HepG2 (cell line): ENCODE measurements at regions not wholly inside any gene's neighbourhood (a gene's known extent, or its start where the extent isn't known, plus 50 kb on each side); places are given as distances from the start of the nearest gene placed in this dataset.

Experiments
- ATAC-seq: fragments of 200-7000 bp; cut with Tn5 transposase; 3 replicates; pipeline ENCODE4 v1.9.1; 2020; ENCODE audit warnings: mild to moderate bottlenecking, moderate library complexity
- BruUV-seq: library from RNA; stranded (reverse); fragments of 400-500 nt; replicated peaks from 2 replicates; lab custom pipeline; 2021; lab: Mats Ljungman, UMichigan
- CTCF ChIA-PET: fragments of 300-600 bp; formaldehyde crosslinking; extraction: SDS; loops from one replicate; lab custom pipeline; 2021; ENCODE audit warnings: low total read pairs, inconsistent platforms, low intra/inter-chr PET ratio; lab: Yijun Ruan, JAX
- POLR2A ChIA-PET: fragments of 350-600 bp; sonication (Branson Sonifier 250); formaldehyde crosslinking; loops from one replicate; lab custom pipeline; 2020; ENCODE audit warnings: antibody characterized with exemption, inconsistent platforms; lab: Yijun Ruan, JAX
- DNase-seq: peaks from one replicate; pipeline ENCODE4 v3.0.0-alpha.2; 2015; ENCODE audit warnings: low spot score
- FAIRE-seq: peaks from 3 replicates; lab custom pipeline; 2011; peaks lifted over from hg19 to GRCh38; lab: Jason Lieb, UNC
- H2AFZ ChIP-seq: one replicate; pipeline ENCODE4 v1.6.1; 2011; ENCODE audit warnings: low read length, inconsistent platforms
- H3K27ac ChIP-seq: fragments of 300-600 bp; 3 replicates; pipeline ENCODE4 v1.8.0; 2011; ENCODE audit warnings: mixed run types, mild to moderate bottlenecking, mixed read lengths, low read length, inconsistent platforms; ENCODE audit not compliant: insufficient read depth; ENCODE audit errors: extremely low read length
- H3K27me3 ChIP-seq, 2 experiments: fragments of 200-600 bp in 1 of 2; 2 replicates in 1 of 2; 3 replicates in 1 of 2; pipeline versions ENCODE4 v1.6.0 to v1.8.0; 2011; ENCODE audit warnings: low read length in 2 of 2, mild to moderate bottlenecking in 2 of 2, moderate library complexity in 2 of 2, inconsistent platforms in 1 of 2; ENCODE audit not compliant: insufficient read depth in 2 of 2, control insufficient read depth in 1 of 2
- H3K36me3 ChIP-seq, 2 experiments: fragments of 200-600 bp in 1 of 2; replicated peaks in 1 of 2; 2 replicates in 1 of 2; 3 replicates in 1 of 2; pipeline versions ENCODE4 v1.5.1 to v1.8.0; 2011; ENCODE audit warnings: low read length in 2 of 2, inconsistent platforms in 1 of 2; ENCODE audit not compliant: insufficient read depth in 2 of 2, control insufficient read depth in 1 of 2
- H3K4me1 ChIP-seq: 2 replicates; pipeline ENCODE4 v1.5.1; 2012; ENCODE audit warnings: low read length, inconsistent platforms; ENCODE audit not compliant: insufficient read depth
- H3K4me2 ChIP-seq: 2 replicates; pipeline ENCODE4 v1.6.0; 2011; ENCODE audit warnings: low read depth, low read length, inconsistent platforms
- H3K4me3 ChIP-seq, 3 experiments: fragments of 200-600 bp in 1 of 3; sonication (generic), shearing (Covaris generic) in 1 of 3; replicated peaks in 1 of 3; 2 replicates each; pipeline ENCODE4 v1.5.1; 2011 to 2016; ENCODE audit warnings: low read length in 3 of 3, inconsistent platforms in 2 of 3, low read depth in 2 of 3, mild to moderate bottlenecking in 2 of 3, control low read depth in 1 of 3, mixed read lengths in 1 of 3; ENCODE audit not compliant: insufficient read depth in 1 of 3
- H3K79me2 ChIP-seq: one replicate; pipeline ENCODE4 v1.6.1; 2011; ENCODE audit warnings: low read length, inconsistent platforms; ENCODE audit not compliant: insufficient read depth
- H3K9ac ChIP-seq: 2 replicates; pipeline ENCODE4 v1.6.0; 2011; ENCODE audit warnings: mild to moderate bottlenecking, low read depth, low read length, inconsistent platforms; ENCODE audit not compliant: insufficient read depth
- H3K9me3 ChIP-seq: 2 replicates; pipeline ENCODE4 v1.5.1; 2012; ENCODE audit warnings: mild to moderate bottlenecking, low read length
- H4K20me1 ChIP-seq: 2 replicates; pipeline ENCODE4 v1.6.0; 2011; ENCODE audit warnings: inconsistent platforms, mild to moderate bottlenecking, low read length, moderate library complexity; ENCODE audit not compliant: insufficient read depth
- ADNP ChIP-seq: sonication (generic); formaldehyde crosslinking; IDR thresholded peaks from 2 replicates; pipeline ENCODE4 v1.4.0; 2020; ENCODE audit warnings: missing genetic modification reagents
- ESRRA ChIP-seq: sonication (generic); formaldehyde crosslinking; IDR thresholded peaks from 2 replicates; pipeline ENCODE4 v1.5.1; 2020; ENCODE audit warnings: mild to moderate bottlenecking, low read depth, missing genetic modification reagents
- KDM1A ChIP-seq: IDR thresholded peaks from 2 replicates; pipeline ENCODE4 v1.6.1; 2016; ENCODE audit warnings: missing compliant biosample characterization
- NFE2L2 ChIP-seq: fragments of 150-350 bp; IDR thresholded peaks from 2 replicates; pipeline ENCODE4 v1.6.1; 2014; ENCODE audit warnings: low read length
- NR2C2 ChIP-seq: sonication (generic); formaldehyde crosslinking; IDR thresholded peaks from 2 replicates; pipeline ENCODE4 v1.4.0; 2020; ENCODE audit warnings: missing genetic modification reagents, mild to moderate bottlenecking, moderate library complexity, borderline replicate concordance
- SMAD1 ChIP-seq: sonication (generic); formaldehyde crosslinking; IDR thresholded peaks from 2 replicates; pipeline ENCODE4 v1.4.0; 2020; ENCODE audit warnings: missing genetic modification reagents, low read depth, mild to moderate bottlenecking, borderline replicate concordance
- SUZ12 ChIP-seq: fragments of 150-350 bp; IDR thresholded peaks from 2 replicates; pipeline ENCODE4 v1.6.1; 2014; ENCODE audit warnings: low read depth, low read length
- THAP11 ChIP-seq: IDR thresholded peaks from 2 replicates; pipeline ENCODE4 v1.6.1; 2016; ENCODE audit warnings: missing biosample characterization, missing genetic modification reagents
- ZBTB3 ChIP-seq: sonication (generic); formaldehyde crosslinking; IDR thresholded peaks from 2 replicates; pipeline ENCODE4 v1.4.0; 2020; ENCODE audit warnings: low read depth, mild to moderate bottlenecking, moderate library complexity, missing genetic modification reagents, borderline replicate concordance
- ZNF251 ChIP-seq: sonication (generic); formaldehyde crosslinking; IDR thresholded peaks from 2 replicates; pipeline ENCODE4 v1.9.0; 2021; ENCODE audit warnings: mild to moderate bottlenecking, missing genetic modification reagents
- ZNF451 ChIP-seq: sonication (generic); formaldehyde crosslinking; IDR thresholded peaks from 2 replicates; pipeline ENCODE4 v1.5.0; 2020; ENCODE audit warnings: mild to moderate bottlenecking, missing genetic modification reagents
- ZNF484 ChIP-seq: sonication (generic); formaldehyde crosslinking; IDR thresholded peaks from 2 replicates; pipeline ENCODE4 v1.5.1; 2020; ENCODE audit warnings: mild to moderate bottlenecking, low read depth, missing genetic modification reagents, borderline replicate concordance
- ZNF572 ChIP-seq: sonication (generic); formaldehyde crosslinking; IDR thresholded peaks from 2 replicates; pipeline ENCODE4 v1.5.1; 2020; ENCODE audit warnings: mild to moderate bottlenecking, missing genetic modification reagents
- WGBS: methylation state at CpG from one replicate; pipeline ENCODE4 v1.1.6; 2017; ENCODE audit warnings: low lambda C conversion rate; 5-methylcytosine and 5-hydroxymethylcytosine counted together
- in situ Hi-C: cut with HindIII; loops from 2 replicates; pipeline ENCODE4 v1.10.0; 2017; ENCODE audit warnings: low pct_unique_long_range_greater_than_20kb; ENCODE audit not compliant: extremely low pct_ligation_motif_present
- intact Hi-C: fragments of 100-400 bp; cut with micrococcal nuclease; formaldehyde crosslinking; loops from one replicate; pipeline ENCODE4 v1.10.0; 2022; ENCODE audit not compliant: unreplicated experiment
- TF ChIP-seq, protein P1 (sequence below): sonication (generic); formaldehyde crosslinking; IDR thresholded peaks from 2 replicates; pipeline ENCODE4 v1.5.0; 2020; ENCODE audit warnings: missing genetic modification reagents
- TF ChIP-seq, protein P2 (sequence below): sonication (generic); formaldehyde crosslinking; IDR thresholded peaks from 2 replicates; pipeline ENCODE4 v1.4.0; 2020; ENCODE audit warnings: missing genetic modification reagents, low read depth, mild to moderate bottlenecking, borderline replicate concordance
- TF ChIP-seq, protein P3 (sequence below): sonication (generic); formaldehyde crosslinking; IDR thresholded peaks from 2 replicates; pipeline ENCODE4 v1.4.0; 2020; ENCODE audit warnings: missing genetic modification reagents

DNA sequence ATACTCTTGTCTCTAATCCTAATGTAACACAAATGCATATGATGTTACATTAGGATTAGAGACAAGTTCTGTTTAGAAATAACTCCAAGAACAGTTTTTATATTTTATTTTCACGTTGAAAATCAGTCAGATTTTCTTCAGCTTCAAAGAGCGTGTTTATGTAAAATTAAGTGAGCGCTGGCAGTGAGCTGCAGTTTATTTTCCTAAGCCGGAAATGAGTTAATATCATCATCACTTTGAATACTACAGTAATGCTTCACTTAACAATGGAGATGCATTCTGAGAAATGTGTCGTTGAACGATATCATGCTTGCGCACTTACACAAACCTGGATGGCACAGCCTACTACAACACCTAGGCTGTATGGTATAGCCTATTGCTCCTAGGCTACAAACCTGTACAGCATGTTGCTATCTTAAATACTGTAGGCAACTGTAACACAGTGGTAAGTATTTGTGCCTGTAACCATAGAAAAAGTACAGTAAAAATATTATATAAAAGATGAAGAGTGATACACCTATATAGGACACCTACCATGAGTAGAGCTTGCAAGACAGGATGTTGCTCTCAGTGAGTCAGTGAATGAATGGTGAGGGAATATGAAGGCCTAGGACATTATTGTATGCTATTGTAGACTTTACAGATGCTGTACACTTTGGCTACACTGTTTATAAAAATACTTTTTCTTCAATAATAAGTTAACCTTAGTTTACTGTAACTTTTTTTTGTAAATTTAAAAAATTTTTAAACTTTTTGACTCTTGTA is 65.9 kb upstream of the C5orf46 start:
- Histone ChIP-seq H3K36me3 (no peaks in the 10 kb centered on the region), H3K27me3 (no peaks in the 10 kb centered on the region), H3K9ac (no peak overlapping the region)
- CTCF ChIA-PET: no interaction called here
- POLR2A ChIA-PET: no interaction called here
- no TSS peak for BruUV-seq
- no peak for ATAC-seq
- no peak for FAIRE-seq
- 61% methylated on average over 7 of the region's 7 CpGs for WGBS
- TF ChIP-seq ZNF251 (CRISPR knock-in tag) (no peak), NR2C2 (CRISPR knock-in tag) (no peak), ZNF484 (CRISPR knock-in tag) (no peak), SMAD1 (no peak)
- TF ChIP-seq, protein P1, sequence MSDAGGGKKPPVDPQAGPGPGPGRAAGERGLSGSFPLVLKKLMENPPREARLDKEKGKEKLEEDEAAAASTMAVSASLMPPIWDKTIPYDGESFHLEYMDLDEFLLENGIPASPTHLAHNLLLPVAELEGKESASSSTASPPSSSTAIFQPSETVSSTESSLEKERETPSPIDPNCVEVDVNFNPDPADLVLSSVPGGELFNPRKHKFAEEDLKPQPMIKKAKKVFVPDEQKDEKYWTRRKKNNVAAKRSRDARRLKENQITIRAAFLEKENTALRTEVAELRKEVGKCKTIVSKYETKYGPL: no peak
- TF ChIP-seq, all 625 proteins: peak for 0
- no peak overlapping the region for H3K4me3 ChIP-seq
- no peaks in the 10 kb centered on the region for H3K9me3 ChIP-seq
- H4K20me1 ChIP-seq: no peaks in the 10 kb centered on the region
- no peaks in the 10 kb centered on the region for H3K4me1 ChIP-seq
- H3K4me2 ChIP-seq: no peak overlapping the region
- H3K27ac ChIP-seq: no peak overlapping the region
- no peaks in the 10 kb centered on the region for H3K79me2 ChIP-seq
- DNase-seq: no peak
- intact Hi-C loops (no loop called here), in situ Hi-C loops (no loop called here)
- no peak overlapping the region for H2AFZ ChIP-seq

DNA sequence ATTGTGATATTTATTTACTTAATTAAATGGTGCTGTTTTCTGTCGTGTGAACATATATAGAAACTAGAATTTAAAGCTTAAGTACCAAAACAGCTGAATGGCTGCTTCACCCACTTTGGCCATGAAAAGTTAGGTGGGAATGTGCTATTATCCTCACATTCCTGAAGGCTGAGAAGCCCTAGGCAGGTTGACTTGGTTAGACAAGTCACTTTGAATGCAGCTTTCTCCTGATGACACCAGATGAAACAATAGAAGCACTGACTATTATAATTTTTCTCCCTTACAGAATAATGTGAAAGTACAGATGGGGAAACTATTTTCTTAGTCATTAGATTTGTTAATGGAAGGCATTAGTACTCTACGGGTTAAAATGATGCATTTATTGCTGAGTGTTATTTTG is 65.1 kb upstream of the C5orf46 start:
- in situ Hi-C loops (no loop called here), intact Hi-C loops (no loop called here)
- ChIA-PET CTCF (no interaction called here), POLR2A (no interaction called here)
- no peaks in the 10 kb centered on the region for H4K20me1 ChIP-seq
- BruUV-seq: no TSS peak
- no peaks in the 10 kb centered on the region for H3K9me3 ChIP-seq
- DNase-seq (no peak), ATAC-seq (no peak), FAIRE-seq (no peak)
- no peak overlapping the region for H3K4me2 ChIP-seq
- H3K27me3 ChIP-seq: no peaks in the 10 kb centered on the region
- H3K4me1 ChIP-seq: no peaks in the 10 kb centered on the region
- H3K79me2 ChIP-seq: no peaks in the 10 kb centered on the region
- no peak overlapping the region for H3K27ac ChIP-seq
- H3K36me3 ChIP-seq: no peaks in the 10 kb centered on the region
- no peak overlapping the region for H3K4me3 ChIP-seq
- no peak overlapping the region for H3K9ac ChIP-seq
- WGBS: 8% methylated on average over 2 of the region's 2 CpGs
- no peak overlapping the region for H2AFZ ChIP-seq
- TF ChIP-seq SUZ12: no peak
- TF ChIP-seq, protein P2, sequence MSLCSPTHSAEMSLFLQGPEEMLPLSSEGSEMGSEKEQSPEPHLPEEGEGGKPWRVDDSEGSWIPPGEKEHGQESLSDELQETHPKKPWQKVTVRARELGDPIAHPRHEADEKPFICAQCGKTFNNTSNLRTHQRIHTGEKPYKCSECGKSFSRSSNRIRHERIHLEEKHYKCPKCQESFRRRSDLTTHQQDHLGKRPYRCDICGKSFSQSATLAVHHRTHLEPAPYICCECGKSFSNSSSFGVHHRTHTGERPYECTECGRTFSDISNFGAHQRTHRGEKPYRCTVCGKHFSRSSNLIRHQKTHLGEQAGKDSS (CRISPR knock-in tag): no peak
- no peak for TF ChIP-seq ESRRA
- no peak for TF ChIP-seq ZBTB3 (CRISPR knock-in tag)
- no peak for TF ChIP-seq THAP11 (CRISPR knock-in tag)
- TF ChIP-seq ADNP (CRISPR knock-in tag): no peak
- no peak for TF ChIP-seq NFE2L2
- TF ChIP-seq, protein P3, sequence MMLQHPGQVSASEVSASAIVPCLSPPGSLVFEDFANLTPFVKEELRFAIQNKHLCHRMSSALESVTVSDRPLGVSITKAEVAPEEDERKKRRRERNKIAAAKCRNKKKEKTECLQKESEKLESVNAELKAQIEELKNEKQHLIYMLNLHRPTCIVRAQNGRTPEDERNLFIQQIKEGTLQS (CRISPR knock-in tag): no peak
- TF ChIP-seq KDM1A (CRISPR knock-in tag): no peak
- TF ChIP-seq ZNF451 (CRISPR knock-in tag): no peak
- TF ChIP-seq ZNF572 (CRISPR knock-in tag): no peak
